Stomach (tissue), 4 donors: ENCODE measurements at regions not wholly inside any gene's neighbourhood (a gene's known extent, or its start where the extent isn't known, plus 50 kb on each side); places are given as distances from the start of the nearest gene placed in this dataset.

ENCODE experiments used
- CTCF ChIP-seq, 7 experiments: fragments of 450-650 bp in 4 of 7; fragments of 200-600 bp in 3 of 7; sonication (generic) in 3 of 7; IDR thresholded peaks; one replicate each; pipeline ENCODE4 v1.5.1; 2016 to 2019; ENCODE audit warnings: antibody characterized with exemption in 7 of 7, control low read depth in 2 of 7, mild to moderate bottlenecking in 1 of 7
- POLR2A ChIP-seq, 4 donors: fragments of 450-650 bp; IDR thresholded peaks; one replicate each; pipeline ENCODE4 v1.6.1; 2016; ENCODE audit warnings: antibody characterized with exemption in 4 of 4, control low read depth in 2 of 4, mild to moderate bottlenecking in 1 of 4, moderate library complexity in 1 of 4
- POLR2AphosphoS5 ChIP-seq, 3 donors: sonication (generic); formaldehyde crosslinking; IDR thresholded peaks; one replicate each; pipeline ENCODE4 v1.6.1; 2016; ENCODE audit warnings: antibody characterized with exemption in 3 of 3

DNA sequence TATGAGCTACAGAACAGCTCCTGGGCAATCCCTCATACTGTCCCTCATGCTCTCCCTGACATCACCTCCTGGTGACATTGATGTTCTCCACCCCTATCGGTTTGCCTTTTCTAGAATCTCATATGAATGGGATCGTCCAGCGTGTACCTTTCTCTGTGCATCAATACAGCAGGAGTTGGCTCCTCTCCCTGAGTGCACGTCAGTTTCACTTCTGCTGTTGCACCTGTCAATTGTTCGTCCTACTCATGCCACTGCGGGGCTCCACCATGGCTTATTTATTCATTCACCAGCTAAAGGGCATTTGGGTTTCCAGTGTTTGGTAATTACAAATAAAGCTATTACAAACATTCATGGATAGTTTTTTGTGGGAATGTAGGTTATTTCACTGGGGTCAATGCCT lies 269.1 kb upstream of the ZFP42 start:
- TF ChIP-seq CTCF (IDR thresholded peaks at IDR 0.05) (no peak), POLR2AphosphoS5 (IDR thresholded peaks at IDR 0.05) (no peak), POLR2A (IDR thresholded peaks at IDR 0.05) (no peak)
